HG02610 (cell line): ENCODE measurements at regions not wholly inside any gene's neighbourhood (a gene's known extent, or its start where the extent isn't known, plus 50 kb on each side); places are given as distances from the start of the nearest gene placed in this dataset.
"Not testable (repeated sequence)": the region's sequence is repeated elsewhere in the genome, so short reads cannot be mapped to it uniquely, and the experiment has no call there.

ENCODE experiments used
- ATAC-seq: cut with Tn5 transposase; IDR thresholded peaks from one replicate; pipeline ENCODE4 v1.9.1; 2021; ENCODE audit warnings: mild to moderate bottlenecking, moderate library complexity; ENCODE audit not compliant: unreplicated experiment

DNA sequence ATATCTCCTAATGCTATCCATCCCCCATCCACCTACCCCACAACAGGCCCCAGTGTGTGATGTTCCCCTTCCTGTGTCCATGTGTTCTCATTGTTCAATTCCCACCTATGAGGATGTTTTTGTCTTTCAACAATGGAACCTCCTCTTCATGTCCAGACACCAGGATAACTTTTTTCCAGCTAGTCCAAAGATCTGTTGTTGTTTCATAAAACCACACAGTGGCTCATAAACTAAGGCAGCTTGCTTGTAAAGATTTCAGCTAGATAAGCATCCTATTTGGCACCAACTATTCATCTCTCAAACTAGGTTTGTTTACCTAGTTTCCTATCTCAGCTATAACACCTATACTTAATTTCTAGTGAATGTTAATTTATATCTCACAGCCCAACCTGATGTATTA lies 937.7 kb downstream of the TRIB2 start:
- ATAC-seq = no peak

DNA sequence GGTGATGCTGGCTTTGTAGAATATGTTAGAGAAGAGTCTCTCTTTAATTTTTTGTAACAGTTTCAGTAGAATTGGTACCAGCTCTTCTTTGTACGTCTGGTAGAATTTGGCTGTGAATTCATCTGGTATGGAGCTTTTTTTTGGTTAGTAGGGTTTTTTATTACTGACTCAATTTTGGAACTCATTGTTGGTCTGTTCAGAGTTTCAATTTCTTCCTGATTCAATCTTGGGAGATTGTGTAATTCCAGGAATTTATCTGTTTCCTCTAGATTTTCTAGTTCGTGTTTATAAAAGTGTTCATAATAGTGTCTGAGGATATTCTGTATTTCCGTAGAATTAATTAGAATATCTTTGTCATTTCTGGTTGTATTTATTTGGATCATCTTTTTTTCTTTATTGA lies 943.5 kb downstream of the TRIB2 start:
- no peak for ATAC-seq

- no peak for ATAC-seq
Observed at GRCh38 chr2:13662055-13662454, 945.3 kb downstream of the TRIB2 start.

GRCh38 chr2:13666582-13667414 lies 950.1 kb downstream of the TRIB2 start:
- peak; percentile 91 for ATAC-seq

GRCh38 chr2:13667415-13667757 lies 950.6 kb downstream of the TRIB2 start:
- ATAC-seq = peak; percentile 33

- ATAC-seq = no peak
Observed at GRCh38 chr2:13669607-13670006, 952.9 kb downstream of the TRIB2 start.

GRCh38 chr2:13673821-13674220 lies 957.1 kb downstream of the TRIB2 start:
- not testable (repeated sequence) for ATAC-seq

DNA sequence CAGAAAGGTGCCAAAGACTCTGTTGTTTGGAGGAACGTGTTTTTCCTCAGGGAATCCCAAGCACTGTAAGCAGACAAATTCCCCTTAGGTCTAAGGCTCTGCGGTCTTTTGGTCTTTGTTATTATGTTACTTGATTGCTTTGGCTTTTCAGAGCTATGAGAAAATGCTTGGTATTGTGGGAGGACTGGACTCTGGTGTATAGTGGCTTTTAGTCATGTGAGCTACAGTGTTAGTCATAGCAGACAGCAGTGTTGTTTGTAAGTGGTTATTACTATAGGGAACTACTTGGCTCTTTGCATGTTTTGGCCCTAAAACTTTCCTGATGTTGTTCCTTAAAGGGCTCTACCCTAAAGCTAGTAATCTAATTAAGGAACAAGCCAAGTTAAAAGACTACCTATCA lies 956.2 kb upstream of the LRATD1 start:
- peak; percentile 87 for ATAC-seq

DNA sequence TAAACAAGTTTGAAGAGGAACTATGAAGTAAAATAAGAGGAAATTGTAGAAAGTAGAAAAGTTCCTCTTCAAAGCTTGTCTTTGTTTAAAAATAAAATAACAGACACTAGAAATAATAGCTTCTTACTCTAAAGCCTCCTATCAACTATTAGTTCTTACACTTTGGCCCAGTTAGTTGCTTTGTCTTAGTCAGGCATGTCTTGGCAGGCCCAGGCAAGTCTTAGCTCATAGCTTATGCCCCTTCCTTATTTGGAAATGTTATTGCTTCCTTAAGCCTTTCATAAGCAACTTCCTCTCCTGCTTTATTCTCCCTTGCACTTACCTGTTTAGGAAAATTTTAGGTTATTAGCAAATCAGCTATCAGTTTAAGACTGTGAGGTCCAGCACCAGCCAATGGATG lies 950.6 kb upstream of the LRATD1 start:
- ATAC-seq = no peak

DNA sequence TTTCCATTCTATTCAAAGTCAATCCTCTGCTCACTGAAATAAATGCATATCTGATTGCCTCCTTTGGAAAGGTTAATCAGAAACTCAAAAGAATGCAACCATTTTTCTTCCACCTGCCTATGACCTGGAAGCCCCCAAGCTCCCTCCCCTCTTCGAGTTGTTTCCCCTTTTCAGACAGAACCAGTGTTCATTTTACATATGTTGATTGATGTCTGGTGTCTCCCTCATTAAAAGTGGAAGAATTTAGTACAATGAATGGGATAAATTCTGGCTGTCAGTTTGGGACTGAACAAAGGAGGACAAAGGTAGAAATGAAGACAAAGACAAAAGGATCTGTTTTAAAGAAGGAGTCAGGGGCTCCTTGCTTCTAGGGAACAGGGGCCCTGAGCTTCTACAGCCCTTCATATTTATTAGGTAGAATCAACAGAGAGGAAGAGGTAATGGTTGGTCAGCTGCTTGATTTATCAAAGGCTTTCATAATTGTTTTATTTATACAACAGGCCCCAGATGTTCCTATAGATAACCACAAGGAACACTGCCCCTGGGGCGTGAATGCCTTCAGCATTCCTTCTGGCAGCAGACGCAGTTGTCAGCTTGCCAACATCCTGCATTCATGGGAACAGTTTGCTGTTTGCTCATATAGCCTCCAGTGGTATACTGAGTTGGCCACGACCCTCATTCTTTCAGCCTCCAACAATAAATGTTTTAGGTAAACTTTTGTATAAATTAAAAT lies 949.8 kb upstream of the LRATD1 start:
- ATAC-seq = no peak

- no peak for ATAC-seq
Observed at GRCh38 chr2:13686262-13686661, 946.3 kb upstream of the LRATD1 start.

- ATAC-seq = no peak
Observed at GRCh38 chr2:13694673-13695072, 937.8 kb upstream of the LRATD1 start.

DNA sequence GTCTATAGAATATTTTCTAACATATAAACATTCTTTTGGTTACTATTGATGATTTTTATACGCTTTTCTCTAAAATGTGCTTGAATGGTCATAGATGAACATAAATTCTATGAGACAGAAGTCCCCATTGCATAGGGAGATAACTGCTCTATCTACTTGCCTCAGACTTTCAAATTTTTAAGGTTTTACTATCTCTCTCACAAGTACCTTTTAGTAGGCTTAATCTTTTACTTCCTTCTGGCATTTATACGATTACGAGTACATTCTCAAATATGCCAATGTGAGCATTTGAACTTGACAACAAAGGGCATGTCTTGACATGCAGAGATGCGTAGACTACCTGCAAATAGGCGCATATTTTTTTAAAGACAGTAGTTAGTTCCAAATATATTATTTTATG lies 935.9 kb upstream of the LRATD1 start:
- ATAC-seq = no peak

DNA sequence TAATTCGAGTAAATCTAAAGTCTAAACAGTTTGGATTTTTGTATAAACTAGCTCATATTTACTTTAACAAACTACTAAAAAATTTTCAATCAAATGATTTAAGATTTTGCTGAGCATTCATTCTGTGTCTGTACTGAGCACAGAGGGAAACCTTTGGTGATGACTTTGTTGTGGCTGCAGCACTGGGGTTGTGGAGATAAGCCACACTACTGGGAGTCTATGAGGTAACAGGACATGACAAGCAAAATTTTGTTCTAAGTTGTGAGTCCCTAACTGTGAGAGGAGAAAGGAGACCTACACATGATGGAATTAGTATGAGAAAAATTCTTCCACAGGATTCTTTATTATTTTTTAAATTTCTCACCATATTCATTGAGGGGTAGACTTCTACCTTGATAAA lies 933.7 kb upstream of the LRATD1 start:
- no peak for ATAC-seq

- ATAC-seq = peak; percentile 53
Observed at GRCh38 chr2:13699939-13700338, 932.6 kb upstream of the LRATD1 start.

DNA sequence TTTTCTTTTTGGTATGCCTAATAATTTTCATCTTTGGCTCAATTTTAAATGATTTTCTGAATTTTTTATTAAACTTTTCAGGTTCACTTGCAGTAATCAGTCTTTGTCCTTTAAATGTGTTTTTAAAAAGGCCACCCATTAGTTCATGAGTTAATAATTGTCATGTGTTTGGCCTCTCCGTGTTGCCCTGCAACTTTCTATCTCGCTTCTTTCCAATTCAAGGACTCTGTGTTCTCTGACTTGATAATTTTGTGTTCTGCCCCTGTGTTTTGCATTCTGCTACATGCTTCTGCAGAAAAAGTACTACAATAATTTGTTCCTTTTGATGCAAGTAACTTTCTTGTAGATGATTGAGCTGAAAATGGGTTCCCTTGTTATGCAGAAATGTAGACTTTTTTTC lies 921.4 kb upstream of the LRATD1 start:
- ATAC-seq = no peak

GRCh38 chr2:13714466-13714865 lies 918.1 kb upstream of the LRATD1 start:
- ATAC-seq = no peak

DNA sequence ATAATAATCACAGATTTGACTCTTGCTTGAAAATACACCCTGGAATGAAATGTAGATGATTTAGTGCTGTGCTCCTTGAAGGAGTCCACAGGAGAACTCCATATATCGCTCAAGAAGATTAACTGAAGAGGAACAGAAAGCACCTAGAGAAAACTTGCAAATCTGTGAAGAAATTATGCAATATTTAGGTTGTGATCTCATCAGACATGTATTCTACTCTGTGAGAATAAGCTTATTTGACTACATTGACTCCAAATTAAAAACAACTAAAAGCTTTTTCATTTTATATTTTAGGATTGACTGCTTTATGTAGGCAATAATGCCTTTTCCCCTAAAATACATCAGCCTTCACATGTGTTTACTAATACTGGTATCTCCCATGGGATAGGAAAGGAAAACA lies 906.6 kb upstream of the LRATD1 start:
- ATAC-seq = no peak

- no peak for ATAC-seq
Observed at GRCh38 chr2:13745330-13745729, 887.2 kb upstream of the LRATD1 start.

GRCh38 chr2:13751955-13752354 lies 880.6 kb upstream of the LRATD1 start:
- no peak for ATAC-seq

DNA sequence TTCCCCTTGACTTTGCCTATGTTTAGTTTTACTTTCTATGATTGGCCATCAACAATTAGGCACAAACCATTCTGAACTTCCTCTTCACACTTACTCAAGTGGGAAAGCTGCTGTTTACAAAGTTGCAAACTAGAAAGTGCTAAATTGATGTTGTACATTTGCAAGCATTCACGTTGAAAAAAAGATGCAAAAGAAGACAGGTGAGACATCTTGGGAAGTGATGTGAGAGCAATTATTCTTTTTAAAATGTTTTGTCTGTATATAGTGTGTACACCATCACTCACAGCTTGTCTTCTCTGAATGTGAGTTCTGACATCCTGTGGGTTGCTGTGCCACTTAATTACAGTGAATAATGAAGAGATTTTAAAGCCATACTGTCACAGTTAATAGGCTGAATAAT lies 874.1 kb upstream of the LRATD1 start:
- ATAC-seq = no peak

DNA sequence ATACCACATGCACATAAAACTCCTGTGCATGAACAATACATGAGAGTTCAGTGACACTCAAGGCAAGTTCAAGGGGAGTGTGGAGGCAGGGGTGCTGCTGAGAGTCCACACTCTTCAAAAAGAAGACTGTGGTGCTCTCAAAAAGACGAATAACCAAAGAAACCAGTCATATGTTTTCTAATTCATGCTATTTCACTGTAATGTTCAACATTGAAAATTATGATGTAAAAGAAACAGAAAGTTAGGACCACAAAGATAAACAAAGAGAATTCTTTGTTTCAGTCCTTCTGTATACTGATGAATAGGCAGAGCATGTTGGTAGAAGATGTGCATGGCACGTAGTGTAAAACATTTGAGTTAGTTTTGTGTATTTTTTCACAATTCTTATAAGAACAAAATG lies 864.2 kb upstream of the LRATD1 start:
- no peak for ATAC-seq
